ENCODE measurements at regions not wholly inside any gene's neighbourhood (a gene's known extent, or its start where the extent isn't known, plus 50 kb on each side); places are given as distances from the start of the nearest gene placed in this dataset.
A peak's percentile ranks its signal among the peaks of the same experiment; 100 is the strongest.

- DNase-seq, result no peak
- intact Hi-C loops (cut with micrococcal nuclease), result no loop called here
- no peaks in the 10 kb centered on the region for H3K27me3 ChIP-seq (ENCODE audit: low read depth)
- TF ChIP-seq CTCF (IDR thresholded peaks at IDR 0.05; ENCODE audit: borderline replicate concordance), result no peak
- no peak overlapping the region for H3K27ac ChIP-seq (replicated peaks)
- H3K9me3 ChIP-seq (replicated peaks), result peaks cover 4% of the 10 kb centered on the region
- H3K4me3 ChIP-seq, result no peak overlapping the region
- H3K36me3 ChIP-seq, result no peaks in the 10 kb centered on the region
- H3K4me1 ChIP-seq, result no peaks in the 10 kb centered on the region
Measured at GRCh38 chr7:51629206-51629605, 312.6 kb upstream of the COBL start.

- no peak for TF ChIP-seq CTCF (IDR thresholded peaks at IDR 0.05; ENCODE audit: borderline replicate concordance)
- Histone ChIP-seq H3K9me3 (replicated peaks) (peaks cover 2% of the 10 kb centered on the region), H3K4me3 (no peak overlapping the region), H3K27ac (replicated peaks) (no peak overlapping the region), H3K36me3 (no peaks in the 10 kb centered on the region), H3K4me1 (no peaks in the 10 kb centered on the region), H3K27me3 (ENCODE audit: low read depth) (no peaks in the 10 kb centered on the region)
- no peak for DNase-seq
- intact Hi-C loops (cut with micrococcal nuclease), result no loop called here
Measured at GRCh38 chr7:51621956-51622355, 305.3 kb upstream of the COBL start.

- Histone ChIP-seq H3K4me1 (no peaks in the 10 kb centered on the region), H3K36me3 (no peaks in the 10 kb centered on the region), H3K4me3 (no peak overlapping the region), H3K27me3 (ENCODE audit: low read depth) (no peaks in the 10 kb centered on the region), H3K9me3 (replicated peaks) (no peaks in the 10 kb centered on the region), H3K27ac (replicated peaks) (no peak overlapping the region)
- intact Hi-C loops (cut with micrococcal nuclease), result no loop called here
- DNase-seq, result no peak
- TF ChIP-seq CTCF (IDR thresholded peaks at IDR 0.05; ENCODE audit: borderline replicate concordance), result no peak
Measured at GRCh38 chr7:51620706-51621105, 304.1 kb upstream of the COBL start.

- no peaks in the 10 kb centered on the region for H3K27me3 ChIP-seq (ENCODE audit: low read depth)
- no peak for DNase-seq
- intact Hi-C loops (cut with micrococcal nuclease), result no loop called here
- no peaks in the 10 kb centered on the region for H3K36me3 ChIP-seq
- H3K9me3 ChIP-seq (replicated peaks), result no peaks in the 10 kb centered on the region
- no peak for TF ChIP-seq CTCF (IDR thresholded peaks at IDR 0.05; ENCODE audit: borderline replicate concordance)
- no peak overlapping the region for H3K4me3 ChIP-seq
- H3K4me1 ChIP-seq, result no peaks in the 10 kb centered on the region
- no peak overlapping the region for H3K27ac ChIP-seq (replicated peaks)
Measured at GRCh38 chr7:51619880-51620279, 303.3 kb upstream of the COBL start.

GRCh38 chr7:51617686-51618085, 301.1 kb upstream of the COBL start:
- no peaks in the 10 kb centered on the region for H3K4me1 ChIP-seq
- H3K27me3 ChIP-seq (ENCODE audit: low read depth), result no peaks in the 10 kb centered on the region
- no peak for DNase-seq
- no peaks in the 10 kb centered on the region for H3K9me3 ChIP-seq (replicated peaks)
- intact Hi-C loops (cut with micrococcal nuclease), result no loop called here
- H3K36me3 ChIP-seq, result no peaks in the 10 kb centered on the region
- H3K4me3 ChIP-seq, result no peak overlapping the region
- H3K27ac ChIP-seq (replicated peaks), result no peak overlapping the region
- no peak for TF ChIP-seq CTCF (IDR thresholded peaks at IDR 0.05; ENCODE audit: borderline replicate concordance)

- peak overlapping the region; percentile 40 for H3K27ac ChIP-seq (replicated peaks)
- TF ChIP-seq CTCF (IDR thresholded peaks at IDR 0.05; ENCODE audit: borderline replicate concordance), result no peak
- H3K9me3 ChIP-seq (replicated peaks), result no peaks in the 10 kb centered on the region
- no peaks in the 10 kb centered on the region for H3K36me3 ChIP-seq
- no peak overlapping the region for H3K4me3 ChIP-seq
- no peak for DNase-seq
- H3K4me1 ChIP-seq, result no peaks in the 10 kb centered on the region
- intact Hi-C loops (cut with micrococcal nuclease), result no loop called here
- no peaks in the 10 kb centered on the region for H3K27me3 ChIP-seq (ENCODE audit: low read depth)
Measured at GRCh38 chr7:51613911-51614357, 297.3 kb upstream of the COBL start.
